ENCODE measurements at regions not wholly inside any gene's neighbourhood (a gene's known extent, or its start where the extent isn't known, plus 50 kb on each side); places are given as distances from the start of the nearest gene placed in this dataset.

- CTCF ChIA-PET, result no interaction called here
These were observed 212.0 kb upstream of the KLF3 start for GRCh38 chr4:38452009-38452408.

GRCh38 chr4:38452542-38452941 is 211.5 kb upstream of the KLF3 start:
- H3K4me3 Mint-ChIP-seq, result no peak overlapping the region
- H3K4me1 Mint-ChIP-seq, result peaks cover 9% of the 10 kb centered on the region
- POLR2A ChIA-PET, result no interaction called here
- no peaks in the 10 kb centered on the region for H3K27me3 Mint-ChIP-seq (ENCODE audit: low read depth)
- peaks cover 22% of the 10 kb centered on the region for H3K36me3 Mint-ChIP-seq
- CTCF ChIA-PET, result no interaction called here
- peaks cover 26% of the 10 kb centered on the region for H3K9me3 Mint-ChIP-seq
- ATAC-seq, result no peak
- no peak overlapping the region for H3K27ac Mint-ChIP-seq
- TF ChIP-seq ZNF121 (CRISPR knock-in tag; IDR thresholded peaks at IDR 0.05) (no peak), EMX1 (CRISPR knock-in tag; IDR thresholded peaks at IDR 0.05) (no peak), ATF6 (CRISPR knock-in tag; IDR thresholded peaks at IDR 0.05) (no peak), CTCF (IDR thresholded peaks at IDR 0.05) (no peak), CDX4 (CRISPR knock-in tag; IDR thresholded peaks at IDR 0.05; ENCODE audit: borderline replicate concordance) (no peak), GTF2I (CRISPR knock-in tag; conservative IDR thresholded peaks at IDR 0.05) (no peak), NFATC4 (CRISPR knock-in tag; IDR thresholded peaks at IDR 0.05) (no peak), JAZF1 (CRISPR knock-in tag; IDR thresholded peaks at IDR 0.05) (no peak), ETV6 (CRISPR knock-in tag; IDR thresholded peaks at IDR 0.05) (no peak), GABPB1 (CRISPR knock-in tag; IDR thresholded peaks at IDR 0.05) (no peak), GRHL2 (CRISPR knock-in tag; IDR thresholded peaks at IDR 0.05; ENCODE audit: insufficient replicate concordance, severe bottlenecking) (no peak), IRF2 (CRISPR knock-in tag; IDR thresholded peaks at IDR 0.05; ENCODE audit: borderline replicate concordance, low read depth) (no peak), NR3C1 (CRISPR knock-in tag; conservative IDR thresholded peaks at IDR 0.05; ENCODE audit: low read depth) (no peak), SMAD3 (CRISPR knock-in tag; IDR thresholded peaks at IDR 0.05; ENCODE audit: borderline replicate concordance) (no peak)
- no peak for DNase-seq (ENCODE audit: low spot score)

More at GRCh38 chr4:38452009-38452408, 212.0 kb upstream of the KLF3 start:
- H3K4me3 Mint-ChIP-seq, result no peak overlapping the region
- peaks cover 31% of the 10 kb centered on the region for H3K9me3 Mint-ChIP-seq
- DNase-seq (ENCODE audit: low spot score), result no peak
- TF ChIP-seq ERG (CRISPR knock-in tag; IDR thresholded peaks at IDR 0.05) (no peak), SMAD3 (CRISPR knock-in tag; IDR thresholded peaks at IDR 0.05; ENCODE audit: borderline replicate concordance) (no peak), NFE2L1 (CRISPR knock-in tag; IDR thresholded peaks at IDR 0.05) (no peak), MAX (CRISPR knock-in tag; IDR thresholded peaks at IDR 0.05) (no peak), ESRRA (CRISPR knock-in tag; IDR thresholded peaks at IDR 0.05; ENCODE audit: borderline replicate concordance) (no peak), HMGXB4 (CRISPR knock-in tag; IDR thresholded peaks at IDR 0.05) (no peak), RELA (CRISPR knock-in tag; IDR thresholded peaks at IDR 0.05; ENCODE audit: borderline replicate concordance) (no peak)
- no peak overlapping the region for H3K27ac Mint-ChIP-seq
- peaks cover 9% of the 10 kb centered on the region for H3K4me1 Mint-ChIP-seq
- POLR2A ChIA-PET, result no interaction called here
- no peaks in the 10 kb centered on the region for H3K27me3 Mint-ChIP-seq (ENCODE audit: low read depth)
- H3K36me3 Mint-ChIP-seq, result peaks cover 28% of the 10 kb centered on the region
- ATAC-seq, result no peak
